Ovary (tissue), 7 donors: ENCODE measurements at regions not wholly inside any gene's neighbourhood (a gene's known extent, or its start where the extent isn't known, plus 50 kb on each side); places are given as distances from the start of the nearest gene placed in this dataset.

ENCODE experiments used
- DNase-seq, 5 donors: peaks; one replicate each; pipeline ENCODE4 v3.0.0-alpha.2; 2019 to 2020
- H3K27ac ChIP-seq, 2 donors: fragments of 200-600 bp; one replicate each; pipeline versions ENCODE4 v1.5.1 to v1.8.0; 2019 to 2022
- H3K27me3 ChIP-seq: fragments of 200-600 bp; one replicate; pipeline ENCODE4 v1.8.0; 2022
- H3K36me3 ChIP-seq: fragments of 200-600 bp; sonication (generic); one replicate; pipeline ENCODE4 v1.5.1; 2019
- H3K4me1 ChIP-seq: one replicate; pipeline ENCODE4 v1.8.1; 2013; ENCODE audit warnings: mild to moderate bottlenecking, moderate library complexity; ENCODE audit not compliant: insufficient read depth
- H3K4me3 ChIP-seq: fragments of 200-600 bp; sonication (generic); one replicate; pipeline ENCODE4 v1.5.1; 2017
- H3K9me3 ChIP-seq, 2 donors: fragments of 200-600 bp in 1 of 2; sonication (generic) in 1 of 2; one replicate each; pipeline versions ENCODE4 v1.5.1 to v1.8.1; 2013 to 2019; ENCODE audit warnings: mild to moderate bottlenecking in 1 of 2, moderate library complexity in 1 of 2
- EP300 ChIP-seq: sonication (generic); formaldehyde crosslinking; IDR thresholded peaks from one replicate; pipeline ENCODE4 v1.6.1; 2017; ENCODE audit warnings: antibody characterized with exemption
- POLR2A ChIP-seq: fragments of 450-650 bp; IDR thresholded peaks from one replicate; pipeline ENCODE4 v1.6.1; 2017; ENCODE audit warnings: antibody characterized with exemption, mild to moderate bottlenecking, moderate library complexity
- WGBS, 3 donors: extraction: QIAGEN DNeasy Blood & Tissue Kit in 1 of 3; methylation state at CpG; one replicate each; pipeline versions ENCODE4 v1.1.5 to v1.1.7; 2013 to 2017; 5-methylcytosine and 5-hydroxymethylcytosine counted together
- intact Hi-C, 4 donors: fragments of 100-400 bp; cut with DNase I; formaldehyde crosslinking; loops; one replicate each; pipeline versions ENCODE4 v1.11.0 to v1.15.1; 2022 to 2023
- TF ChIP-seq, protein P1 (sequence below), 3 donors: fragments of 450-650 bp in 2 of 3; fragments of 200-600 bp in 1 of 3; IDR thresholded peaks; one replicate each; pipeline versions ENCODE4 v1.5.1 to v1.8.0; 2016 to 2022; ENCODE audit warnings: antibody characterized with exemption in 3 of 3, mild to moderate bottlenecking in 1 of 3
- donor health status: DM: no; HTN: no; CAD: no; lungs with moderate emphysema.
- donor health status: DM: no; HTN: no; CAD: no.
- donor health status: Bipolar disorder and iron deficiency.
- donor health status: DM: no; HTN: no; CAD: no.
- donor health status: DM: yes; HTN: yes; CAD: no.

DNA sequence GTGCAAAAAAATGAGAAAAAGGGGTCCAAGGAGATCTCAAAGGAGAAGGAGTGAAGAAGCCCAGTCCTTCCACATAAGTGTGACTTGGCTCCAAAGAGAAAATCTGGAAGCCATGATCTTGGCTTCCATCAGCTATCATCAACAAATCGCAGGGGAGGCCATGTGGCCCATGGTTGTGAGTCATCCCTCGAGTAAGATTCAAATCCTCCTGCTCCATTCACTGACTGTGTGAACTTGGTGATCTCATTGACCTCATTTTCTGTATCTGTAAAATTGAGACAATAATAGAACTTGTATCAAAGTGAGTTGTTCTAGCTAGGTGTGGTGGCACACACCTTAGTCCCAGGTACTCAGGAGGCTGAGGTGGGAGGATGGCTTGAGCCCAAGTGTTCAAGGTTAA lies 79.1 kb upstream of the OLIG2 start:
- DNase-seq: no peak
- 71 to 75% (median 74%) methylated on average over 2 of the region's 2 CpGs for WGBS, 3 donors
- H3K4me3 ChIP-seq: no peak overlapping the region
- H3K27ac ChIP-seq: no peak overlapping the region
- TF ChIP-seq, protein P1, sequence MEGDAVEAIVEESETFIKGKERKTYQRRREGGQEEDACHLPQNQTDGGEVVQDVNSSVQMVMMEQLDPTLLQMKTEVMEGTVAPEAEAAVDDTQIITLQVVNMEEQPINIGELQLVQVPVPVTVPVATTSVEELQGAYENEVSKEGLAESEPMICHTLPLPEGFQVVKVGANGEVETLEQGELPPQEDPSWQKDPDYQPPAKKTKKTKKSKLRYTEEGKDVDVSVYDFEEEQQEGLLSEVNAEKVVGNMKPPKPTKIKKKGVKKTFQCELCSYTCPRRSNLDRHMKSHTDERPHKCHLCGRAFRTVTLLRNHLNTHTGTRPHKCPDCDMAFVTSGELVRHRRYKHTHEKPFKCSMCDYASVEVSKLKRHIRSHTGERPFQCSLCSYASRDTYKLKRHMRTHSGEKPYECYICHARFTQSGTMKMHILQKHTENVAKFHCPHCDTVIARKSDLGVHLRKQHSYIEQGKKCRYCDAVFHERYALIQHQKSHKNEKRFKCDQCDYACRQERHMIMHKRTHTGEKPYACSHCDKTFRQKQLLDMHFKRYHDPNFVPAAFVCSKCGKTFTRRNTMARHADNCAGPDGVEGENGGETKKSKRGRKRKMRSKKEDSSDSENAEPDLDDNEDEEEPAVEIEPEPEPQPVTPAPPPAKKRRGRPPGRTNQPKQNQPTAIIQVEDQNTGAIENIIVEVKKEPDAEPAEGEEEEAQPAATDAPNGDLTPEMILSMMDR (IDR thresholded peaks at IDR 0.05): no peak
- TF ChIP-seq POLR2A (no peak), EP300 (no peak)
- intact Hi-C loops: loop anchor here in 1 of 4 donors (10.0 kb wide), 1 partner anchor 498 kb away; no protein-coding TSS in a partner anchor
- H3K9me3 ChIP-seq: no peaks in the 10 kb centered on the region
- no peaks in the 10 kb centered on the region for H3K27me3 ChIP-seq
- no peaks in the 10 kb centered on the region for H3K4me1 ChIP-seq
- H3K36me3 ChIP-seq: no peaks in the 10 kb centered on the region

DNA sequence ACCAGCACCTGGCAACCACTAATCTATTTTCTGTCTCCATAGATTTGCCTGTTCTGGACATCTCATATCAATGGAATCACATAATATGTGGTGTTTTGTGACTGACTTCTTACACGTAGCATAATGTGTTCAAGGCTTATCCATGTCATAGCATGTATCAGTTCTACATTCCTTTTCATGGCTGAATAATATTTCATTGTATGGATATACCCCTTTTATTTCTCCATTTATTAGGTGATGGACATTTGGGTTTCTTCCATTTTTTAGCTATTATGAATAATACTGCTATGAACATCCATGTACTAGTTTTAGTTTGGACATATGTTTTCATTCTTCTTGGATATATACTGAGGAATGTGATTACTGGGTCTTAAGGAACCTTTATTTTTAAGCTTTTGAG lies 78.0 kb upstream of the OLIG2 start:
- Histone ChIP-seq H3K27me3 (no peaks in the 10 kb centered on the region), H3K4me1 (no peaks in the 10 kb centered on the region), H3K4me3 (no peak overlapping the region), H3K36me3 (no peaks in the 10 kb centered on the region), H3K27ac (no peak overlapping the region), H3K9me3 (no peaks in the 10 kb centered on the region)
- DNase-seq: no peak
- WGBS, 3 donors: 71 to 83% (median 72%) methylated on average over 1 of the region's 1 CpG
- intact Hi-C loops: loop anchor here in 1 of 4 donors (10.0 kb wide), 1 partner anchor 497 kb away; no protein-coding TSS in a partner anchor
- TF ChIP-seq POLR2A (no peak), EP300 (no peak)
- TF ChIP-seq, protein P1 (IDR thresholded peaks at IDR 0.05): no peak

GRCh38 chr21:32949701-32950100 lies 76.0 kb upstream of the OLIG2 start:
- DNase-seq: no peak
- Histone ChIP-seq H3K36me3 (no peaks in the 10 kb centered on the region), H3K4me1 (no peaks in the 10 kb centered on the region), H3K27me3 (no peaks in the 10 kb centered on the region), H3K9me3 (no peaks in the 10 kb centered on the region), H3K4me3 (no peak overlapping the region), H3K27ac (no peak overlapping the region)
- WGBS, 3 donors: 54 to 59% (median 58%) methylated on average over 3 of the region's 3 CpGs
- intact Hi-C loops: loop anchor here in 1 of 4 donors (10.0 kb wide), 1 partner anchor 495 kb away; no protein-coding TSS in a partner anchor
- TF ChIP-seq EP300 (no peak), POLR2A (no peak)
- TF ChIP-seq, protein P1 (IDR thresholded peaks at IDR 0.05): no peak

- Histone ChIP-seq H3K27me3 (no peaks in the 10 kb centered on the region), H3K36me3 (no peaks in the 10 kb centered on the region), H3K4me1 (no peaks in the 10 kb centered on the region), H3K9me3 (no peaks in the 10 kb centered on the region), H3K27ac (no peak overlapping the region), H3K4me3 (no peak overlapping the region)
- intact Hi-C loops: no loop called here
- no peak for TF ChIP-seq POLR2A
- no peak for TF ChIP-seq EP300
- TF ChIP-seq, protein P1 (IDR thresholded peaks at IDR 0.05): no peak
- WGBS, 3 donors: 42 to 51% (median 50%) methylated on average over 6 of the region's 6 CpGs
- DNase-seq: no peak
Observed at GRCh38 chr21:32951041-32951440, 74.7 kb upstream of the OLIG2 start.
